A673 (cell line): ENCODE measurements at regions not wholly inside any gene's neighbourhood (a gene's known extent, or its start where the extent isn't known, plus 50 kb on each side); places are given as distances from the start of the nearest gene placed in this dataset.

Experiments used
- BruUV-seq: library from RNA; stranded (reverse); fragments of 400-500 nt; replicated peaks from 2 replicates; lab custom pipeline; 2021; lab: Mats Ljungman, UMichigan
- CTCF ChIA-PET: fragments of 300-600 bp; sonication (Branson Sonifier 250); formaldehyde crosslinking; loops from one replicate; lab custom pipeline; 2022; ENCODE audit warnings: antibody characterized with exemption; lab: Charles Lee
- POLR2A ChIA-PET: fragments of 300-600 bp; sonication (Branson Sonifier 250); formaldehyde crosslinking; loops from one replicate; lab custom pipeline; 2022; ENCODE audit warnings: antibody characterized with exemption; ENCODE audit not compliant: low non-redundant PET; lab: Charles Lee
- DNase-seq: peaks from one replicate; pipeline ENCODE4 v3.0.0-alpha.2; 2015; ENCODE audit warnings: low spot score
- H3K27ac ChIP-seq: fragments of 200-600 bp; sonication (generic); 2 replicates; pipeline ENCODE4 v1.5.1; 2016; ENCODE audit warnings: mixed run types, low read depth, mild to moderate bottlenecking, mixed read lengths, antibody characterized with exemption, low read length; ENCODE audit not compliant: poor library complexity, severe bottlenecking
- H3K27me3 ChIP-seq: fragments of 200-600 bp; sonication (generic); replicated peaks from 2 replicates; pipeline ENCODE4 v1.6.1; 2017; ENCODE audit warnings: mixed run types, low read depth, mild to moderate bottlenecking, mixed read lengths, antibody characterized with exemption, low read length; ENCODE audit not compliant: insufficient read depth, poor library complexity
- H3K36me3 ChIP-seq: fragments of 200-600 bp; sonication (generic); 2 replicates; pipeline ENCODE4 v1.6.1; 2016; ENCODE audit warnings: mixed run types, mild to moderate bottlenecking, mixed read lengths, antibody characterized with exemption, low read length; ENCODE audit not compliant: insufficient read depth, poor library complexity, severe bottlenecking
- H3K4me1 ChIP-seq: fragments of 200-600 bp; sonication (generic); 2 replicates; pipeline ENCODE4 v1.6.1; 2017; ENCODE audit warnings: mixed run types, mild to moderate bottlenecking, mixed read lengths, antibody characterized with exemption, low read length; ENCODE audit not compliant: insufficient read depth, poor library complexity, severe bottlenecking
- H3K4me3 ChIP-seq: fragments of 200-600 bp; sonication (generic); 2 replicates; pipeline ENCODE4 v1.5.1; 2016; ENCODE audit warnings: low read depth, mixed run types, mild to moderate bottlenecking, mixed read lengths, low read length; ENCODE audit not compliant: poor library complexity, severe bottlenecking
- H3K9me3 ChIP-seq: fragments of 200-600 bp; sonication (generic); 2 replicates; pipeline ENCODE4 v1.6.1; 2016; ENCODE audit warnings: mixed run types, low read depth, mild to moderate bottlenecking, mixed read lengths, antibody characterized with exemption, low read length; ENCODE audit not compliant: poor library complexity, severe bottlenecking
- CTCF ChIP-seq: fragments of 300-800, 200-600 bp; sonication (generic); conservative IDR thresholded peaks from 2 replicates; pipeline ENCODE4 v1.5.1; 2017; ENCODE audit warnings: low read depth, mild to moderate bottlenecking, antibody characterized with exemption, low read length, moderate library complexity, mixed read lengths
- EZH2 ChIP-seq: fragments of 200-600 bp; sonication (generic); IDR thresholded peaks from 2 replicates; pipeline ENCODE4 v1.6.1; 2017; ENCODE audit warnings: borderline replicate concordance, low read depth, mild to moderate bottlenecking, mixed read lengths, antibody characterized with exemption, low read length; ENCODE audit not compliant: poor library complexity, severe bottlenecking
- intact Hi-C: fragments of 100-400 bp; cut with micrococcal nuclease; formaldehyde crosslinking; loops from one replicate; pipeline ENCODE4 v1.10.0; 2022; ENCODE audit not compliant: unreplicated experiment

GRCh38 chr20:21586682-21587081 lies 72.8 kb upstream of the NKX2-2 start:
- H3K27ac ChIP-seq: no peak overlapping the region
- no TSS peak for BruUV-seq
- no peak for DNase-seq
- no peaks in the 10 kb centered on the region for H3K36me3 ChIP-seq
- intact Hi-C loops: no loop called here
- H3K27me3 ChIP-seq: no peaks in the 10 kb centered on the region
- ChIA-PET POLR2A (no interaction called here), CTCF (no interaction called here)
- no peak for TF ChIP-seq EZH2
- TF ChIP-seq CTCF: no peak
- H3K9me3 ChIP-seq: no peaks in the 10 kb centered on the region
- peaks cover 18% of the 10 kb centered on the region for H3K4me1 ChIP-seq
- no peak overlapping the region for H3K4me3 ChIP-seq

- ChIA-PET POLR2A (no interaction called here), CTCF (interaction anchor here (1.2 kb wide), 1 partner anchor 32 kb away, joined by 5 read pairs; no protein-coding TSS in a partner anchor)
- Histone ChIP-seq H3K27ac (peak overlapping the region; percentile 64), H3K36me3 (no peaks in the 10 kb centered on the region), H3K4me1 (peaks cover 27% of the 10 kb centered on the region), H3K27me3 (no peaks in the 10 kb centered on the region), H3K9me3 (no peaks in the 10 kb centered on the region), H3K4me3 (no peak overlapping the region)
- no peak for DNase-seq
- intact Hi-C loops: no loop called here
- BruUV-seq: no TSS peak
- TF ChIP-seq EZH2: no peak
- no peak for TF ChIP-seq CTCF
These were observed 69.8 kb upstream of the NKX2-2 start for GRCh38 chr20:21583486-21584168.

GRCh38 chr20:21577551-21577950 lies 63.7 kb upstream of the NKX2-2 start:
- Histone ChIP-seq H3K9me3 (no peaks in the 10 kb centered on the region), H3K36me3 (no peaks in the 10 kb centered on the region), H3K4me1 (peaks cover 52% of the 10 kb centered on the region), H3K27ac (peak overlapping the region; percentile 96), H3K27me3 (no peaks in the 10 kb centered on the region), H3K4me3 (no peak overlapping the region)
- intact Hi-C loops: loop anchor here (2.0 kb wide), 1 partner anchor 55 kb away; no protein-coding TSS in a partner anchor
- no peak for TF ChIP-seq EZH2
- no peak for TF ChIP-seq CTCF
- CTCF ChIA-PET: no interaction called here
- POLR2A ChIA-PET: no interaction called here
- DNase-seq: no peak
- BruUV-seq: no TSS peak
